IPS DF 4.7 (cell line): ENCODE measurements at regions not wholly inside any gene's neighbourhood (a gene's known extent, or its start where the extent isn't known, plus 50 kb on each side); places are given as distances from the start of the nearest gene placed in this dataset.

ENCODE experiments used
- DNase-seq: peaks from one replicate; pipeline ENCODE4 v3.0.0-alpha.2; 2013; ENCODE audit warnings: low spot score; ENCODE audit errors: extremely low read depth

GRCh38 chr10:10598297-10598696, 419.4 kb upstream of the CELF2 start:
- DNase-seq, result no peak

- DNase-seq, result no peak
These were observed 417.7 kb upstream of the CELF2 start for GRCh38 chr10:10600004-10600403.

- DNase-seq, result no peak
These were observed 412.1 kb upstream of the CELF2 start for GRCh38 chr10:10605551-10606081.

GRCh38 chr10:10609379-10609955, 408.2 kb upstream of the CELF2 start:
- no peak for DNase-seq

- DNase-seq, result no peak
These were observed 407.5 kb upstream of the CELF2 start for GRCh38 chr10:10610171-10610570.

- DNase-seq, result no peak
These were observed 405.5 kb upstream of the CELF2 start for GRCh38 chr10:10612151-10612550.

- DNase-seq, result no peak
These were observed 403.9 kb upstream of the CELF2 start for GRCh38 chr10:10613656-10614244.

- no peak for DNase-seq
These were observed 400.0 kb upstream of the CELF2 start for GRCh38 chr10:10617686-10618085.

GRCh38 chr10:10618139-10618538, 399.5 kb upstream of the CELF2 start:
- no peak for DNase-seq

GRCh38 chr10:10623958-10624566, 393.6 kb upstream of the CELF2 start:
- DNase-seq, result no peak

GRCh38 chr10:10624567-10624962, 393.1 kb upstream of the CELF2 start:
- no peak for DNase-seq

- no peak for DNase-seq
These were observed 392.2 kb upstream of the CELF2 start for GRCh38 chr10:10625491-10625890.

- DNase-seq, result no peak
These were observed 390.9 kb upstream of the CELF2 start for GRCh38 chr10:10626734-10627133.

GRCh38 chr10:10627414-10627813, 390.3 kb upstream of the CELF2 start:
- DNase-seq, result no peak

- DNase-seq, result no peak
These were observed 388.2 kb upstream of the CELF2 start for GRCh38 chr10:10629512-10629911.

GRCh38 chr10:10630281-10630680, 387.4 kb upstream of the CELF2 start:
- DNase-seq, result no peak

GRCh38 chr10:10630782-10631181, 386.9 kb upstream of the CELF2 start:
- no peak for DNase-seq

GRCh38 chr10:10642189-10642588, 375.5 kb upstream of the CELF2 start:
- no peak for DNase-seq

- DNase-seq, result no peak
These were observed 374.9 kb upstream of the CELF2 start for GRCh38 chr10:10642751-10643150.

GRCh38 chr10:10644008-10644646, 373.5 kb upstream of the CELF2 start:
- no peak for DNase-seq

GRCh38 chr10:10644676-10645385, 372.8 kb upstream of the CELF2 start:
- DNase-seq, result no peak

GRCh38 chr10:10647331-10647730, 370.3 kb upstream of the CELF2 start:
- DNase-seq, result no peak
